IMR-90 (cell line): ENCODE measurements at regions not wholly inside any gene's neighbourhood (a gene's known extent, or its start where the extent isn't known, plus 50 kb on each side); places are given as distances from the start of the nearest gene placed in this dataset.

Source experiments
- ATAC-seq: fragments of 200-7000 bp; cut with Tn5 transposase; 2 replicates; pipeline ENCODE4 v1.9.1; 2020; ENCODE audit warnings: low read depth, mild to moderate bottlenecking, moderate library complexity
- BruUV-seq: library from RNA; stranded (reverse); fragments of 400-500 nt; replicated peaks from 2 replicates; lab custom pipeline; 2021; lab: Mats Ljungman, UMichigan
- CTCF ChIA-PET: fragments of 300-600 bp; formaldehyde crosslinking; extraction: SDS; loops from one replicate; lab custom pipeline; 2021; ENCODE audit warnings: antibody characterized with exemption; lab: Yijun Ruan, JAX
- POLR2A ChIA-PET: fragments of 300-600 bp; sonication (Branson Sonifier 250); formaldehyde crosslinking; loops from one replicate; lab custom pipeline; 2022; ENCODE audit warnings: antibody characterized with exemption; ENCODE audit not compliant: unreplicated experiment; lab: Charles Lee
- DNase-seq: peaks from one replicate; pipeline ENCODE4 v3.0.0; 2013
- H2AFZ ChIP-seq: replicated peaks from 2 replicates; pipeline ENCODE3; 2013; ENCODE audit warnings: low read length, mild to moderate bottlenecking; ENCODE audit not compliant: poor library complexity
- H2AK5ac ChIP-seq: 2 replicates; pipeline ENCODE4 v1.6.1; 2013; ENCODE audit warnings: low read depth, low read length, inconsistent platforms
- H2AK9ac ChIP-seq: replicated peaks from 2 replicates; pipeline ENCODE3; 2013; ENCODE audit warnings: mild to moderate bottlenecking, low read depth, low read length, moderate library complexity; ENCODE audit not compliant: poor library complexity
- H2BK120ac ChIP-seq: 2 replicates; pipeline ENCODE4 v1.6.1; 2013; ENCODE audit warnings: low read depth, low read length, inconsistent platforms
- H2BK15ac ChIP-seq: 3 replicates; pipeline ENCODE4 v1.6.1; 2013; ENCODE audit warnings: low read depth, low read length, inconsistent platforms
- H2BK20ac ChIP-seq: 2 replicates; pipeline ENCODE4 v1.6.1; 2013; ENCODE audit warnings: low read depth, mild to moderate bottlenecking, inconsistent platforms, low read length, moderate library complexity
- H2BK5ac ChIP-seq: 2 replicates; pipeline ENCODE4 v1.6.1; 2013; ENCODE audit warnings: mild to moderate bottlenecking, low read depth, low read length, inconsistent platforms; ENCODE audit not compliant: poor library complexity, severe bottlenecking
- H3K14ac ChIP-seq: replicated peaks from 2 replicates; pipeline ENCODE4 v1.6.1; 2013; ENCODE audit warnings: low read depth, low read length, inconsistent platforms
- H3K18ac ChIP-seq: 2 replicates; pipeline ENCODE4 v1.6.1; 2013; ENCODE audit warnings: low read depth, low read length, control low read depth
- H3K23ac ChIP-seq: 2 replicates; pipeline ENCODE4 v1.6.1; 2013; ENCODE audit warnings: low read depth, low read length, inconsistent platforms
- H3K27ac ChIP-seq: 2 replicates; pipeline ENCODE4 v1.5.1; 2013; ENCODE audit warnings: mild to moderate bottlenecking, control low read depth, low read length; ENCODE audit not compliant: insufficient read depth
- H3K27me3 ChIP-seq: 2 replicates; pipeline ENCODE4 v1.6.1; 2013; ENCODE audit warnings: low read length; ENCODE audit not compliant: control insufficient read depth, insufficient read depth
- H3K36me3 ChIP-seq: 2 replicates; pipeline ENCODE4 v1.6.1; 2013; ENCODE audit warnings: low read length, mixed read lengths; ENCODE audit not compliant: control insufficient read depth, insufficient read depth
- H3K4ac ChIP-seq: 2 replicates; pipeline ENCODE4 v1.6.1; 2013; ENCODE audit warnings: low read depth, low read length, inconsistent platforms
- H3K4me1 ChIP-seq: 2 replicates; pipeline ENCODE4 v1.6.1; 2013; ENCODE audit warnings: low read length, mixed read lengths; ENCODE audit not compliant: control insufficient read depth, insufficient read depth
- H3K4me2 ChIP-seq: 2 replicates; pipeline ENCODE4 v1.6.1; 2013; ENCODE audit warnings: low read depth, mild to moderate bottlenecking, control low read depth, low read length, moderate library complexity
- H3K4me3 ChIP-seq: 2 replicates; pipeline ENCODE4 v1.5.1; 2013; ENCODE audit warnings: low read depth, mild to moderate bottlenecking, control low read depth, low read length, moderate library complexity; ENCODE audit not compliant: insufficient read depth
- H3K56ac ChIP-seq: 2 replicates; pipeline ENCODE4 v1.6.1; 2013; ENCODE audit warnings: low read length, inconsistent platforms; ENCODE audit not compliant: insufficient read depth; ENCODE audit errors: extremely low read depth
- H3K79me1 ChIP-seq, 2 experiments: 2 replicates each; pipeline ENCODE4 v1.6.1; 2013; ENCODE audit warnings: low read length in 2 of 2, inconsistent platforms in 1 of 2, low read depth in 1 of 2
- H3K9ac ChIP-seq: 2 replicates; pipeline ENCODE4 v1.6.1; 2013; ENCODE audit warnings: low read depth, low read length, control low read depth
- H3K9me1 ChIP-seq: 2 replicates; pipeline ENCODE4 v1.6.1; 2013; ENCODE audit warnings: low read length, inconsistent platforms; ENCODE audit not compliant: insufficient read depth
- H3K9me3 ChIP-seq: 2 replicates; pipeline ENCODE4 v1.6.1; 2013; ENCODE audit warnings: low read length; ENCODE audit not compliant: control insufficient read depth, insufficient read depth
- H4K20me1 ChIP-seq: 2 replicates; pipeline ENCODE4 v1.6.1; 2013; ENCODE audit warnings: low read length, inconsistent platforms; ENCODE audit not compliant: insufficient read depth
- H4K5ac ChIP-seq: 2 replicates; pipeline ENCODE4 v1.6.1; 2013; ENCODE audit warnings: mild to moderate bottlenecking, low read depth, low read length, control low read depth
- H4K8ac ChIP-seq, 2 experiments: 2 replicates each; pipeline ENCODE4 v1.6.1; 2013; ENCODE audit warnings: low read depth in 2 of 2, low read length in 2 of 2, control low read depth in 1 of 2, inconsistent platforms in 1 of 2
- H4K91ac ChIP-seq: 2 replicates; pipeline ENCODE4 v1.6.1; 2013; ENCODE audit warnings: low read depth, low read length, inconsistent platforms; ENCODE audit not compliant: insufficient read depth
- CEBPB ChIP-seq: IDR thresholded peaks from 2 replicates; pipeline ENCODE4 v1.6.1; 2012; ENCODE audit warnings: low read depth, low read length, improper control_type of control experiment
- RFX5 ChIP-seq: IDR thresholded peaks from 2 replicates; pipeline ENCODE4 v1.8.0; 2012; ENCODE audit warnings: low read depth, mild to moderate bottlenecking, low read length, moderate library complexity
- WGBS, 2 experiments: methylation state at CpG; one replicate each; pipeline versions ENCODE4 v1.1.5 to v1.1.7; 2013; ENCODE audit warnings: missing lambda C conversion rate in 2 of 2; ENCODE audit not compliant: insufficient read length in 1 of 2; ENCODE audit errors: extremely low coverage in 2 of 2; 5-methylcytosine and 5-hydroxymethylcytosine counted together
- dilution Hi-C: fragments of 300-500 bp; cut with HindIII; formaldehyde crosslinking; loops from one replicate; pipeline ENCODE4 v1.14.3; 2018; ENCODE audit warnings: low sequenced_read_pairs; ENCODE audit not compliant: unreplicated experiment
- in situ Hi-C: fragments of 300-500 bp; cut with MboI; formaldehyde crosslinking; loops from 3 replicates; pipeline ENCODE4 v1.14.3; 2019; ENCODE audit warnings: low sequenced_read_pairs, inconsistent platforms, mixed read lengths
- intact Hi-C: fragments of 100-400 bp; cut with micrococcal nuclease; formaldehyde crosslinking; loops from 2 replicates; pipeline ENCODE4 v1.10.0; 2022

- no peak overlapping the region for H4K5ac ChIP-seq
- no peaks in the 10 kb centered on the region for H3K36me3 ChIP-seq
- dilution Hi-C loops: no loop called here
- no peak overlapping the region for H3K4ac ChIP-seq
- H2AFZ ChIP-seq: no peak overlapping the region
- H2BK5ac ChIP-seq: no peak overlapping the region
- no peak overlapping the region for H3K9ac ChIP-seq
- H3K14ac ChIP-seq: no peak overlapping the region
- H3K79me1 ChIP-seq: 0 out of 4 replicates have a peak, but pooled peaks cover 0 to 4% of the 10 kb centered on the region in 2 experiments
- H2AK5ac ChIP-seq: no peak overlapping the region
- no peak overlapping the region for H3K23ac ChIP-seq
- TF ChIP-seq RFX5: no peak
- TF ChIP-seq CEBPB: peak; percentile 29; the same call in 1 of the 2 replicates
- H2BK15ac ChIP-seq: no peak overlapping the region
- no peak overlapping the region for H3K4me2 ChIP-seq
- H3K18ac ChIP-seq: no peak overlapping the region
- H2BK20ac ChIP-seq: no peak overlapping the region
- CTCF ChIA-PET: no interaction called here
- no TSS peak for BruUV-seq
- no peak overlapping the region for H4K8ac ChIP-seq
- H3K27ac ChIP-seq: no peak overlapping the region
- intact Hi-C loops: no loop called here
- H4K20me1 ChIP-seq: no peaks in the 10 kb centered on the region
- no peak overlapping the region for H4K91ac ChIP-seq
- peaks cover 6% of the 10 kb centered on the region for H3K4me1 ChIP-seq
- H2BK120ac ChIP-seq: no peak overlapping the region
- H3K4me3 ChIP-seq: no peak overlapping the region
- H3K9me1 ChIP-seq: peaks cover under 1% of the 10 kb centered on the region
- no peak overlapping the region for H2AK9ac ChIP-seq
- DNase-seq: no peak
- ATAC-seq: no peak
- WGBS, 2 experiments: no CpG with 5 or more reads among the region's 2 CpGs
- no peaks in the 10 kb centered on the region for H3K9me3 ChIP-seq
- H3K56ac ChIP-seq: no peak overlapping the region
- no peaks in the 10 kb centered on the region for H3K27me3 ChIP-seq
- POLR2A ChIA-PET: no interaction called here
- in situ Hi-C loops: no loop called here
Observed at GRCh38 chr9:91053824-91054223, 252.2 kb downstream of the SYK start.
